ENCODE measurements at regions not wholly inside any gene's neighbourhood (a gene's known extent, or its start where the extent isn't known, plus 50 kb on each side); places are given as distances from the start of the nearest gene placed in this dataset.

- 100% methylated on average over 1 of the region's 1 CpG for WGBS (ENCODE audit: insufficient coverage)
Observed at GRCh38 chr9:24416136-24416535, 129.6 kb downstream of the IZUMO3 start.

GRCh38 chr9:24413651-24414050 lies 132.0 kb downstream of the IZUMO3 start:
- no peak overlapping the region for H3K4me3 ChIP-seq (ENCODE audit: control insufficient read depth in 1 of 7, extremely low read depth in 1 of 7, insufficient read depth in 4 of 7, low read depth in 2 of 7, low read length in 6 of 7)
- CTCF ChIA-PET: interaction anchor here (1.4 to 1.5 kb wide), 2 partner anchors 12 to 15 kb away, joined by 3 read pairs; no protein-coding TSS in a partner anchor
- WGBS (ENCODE audit: insufficient coverage): no CpG with 5 or more reads among the region's 2 CpGs
- POLR2A ChIA-PET: no interaction called here
- no peak overlapping the region for H3K27ac ChIP-seq (ENCODE audit: insufficient read depth in 1 of 2, low read depth in 1 of 2, low read length in 2 of 2, poor library complexity in 1 of 2, severe bottlenecking in 2 of 2)
- H3K27me3 ChIP-seq (replicated peaks in 2 of 5; ENCODE audit: control insufficient read depth in 4 of 5, insufficient read depth in 5 of 5, low read length in 4 of 5): no peaks in the 10 kb centered on the region
- H3K4me1 ChIP-seq (ENCODE audit: control extremely low read depth in 1 of 4, control insufficient read depth in 4 of 4, insufficient read depth in 4 of 4, low read length in 3 of 4): no peaks in the 10 kb centered on the region
- H3K9me3 ChIP-seq (ENCODE audit: control extremely low read depth in 1 of 5, control insufficient read depth in 4 of 5, insufficient read depth in 2 of 5, low read depth in 1 of 5, low read length in 4 of 5): peaks cover 0 to 2% (median 0%) of the 10 kb centered on the region in 5 experiments
- H3K36me3 ChIP-seq (ENCODE audit: control insufficient read depth in 4 of 4, insufficient read depth in 4 of 4, low read length in 3 of 4): no peaks in the 10 kb centered on the region
- DNase-seq: no peak

More at GRCh38 chr9:24416136-24416535, 129.6 kb downstream of the IZUMO3 start:
- H3K4me1 ChIP-seq (ENCODE audit: control extremely low read depth in 1 of 4, control insufficient read depth in 4 of 4, insufficient read depth in 4 of 4, low read length in 3 of 4): no peaks in the 10 kb centered on the region
- H3K36me3 ChIP-seq (ENCODE audit: control insufficient read depth in 4 of 4, insufficient read depth in 4 of 4, low read length in 3 of 4): no peaks in the 10 kb centered on the region
- H3K27ac ChIP-seq (ENCODE audit: insufficient read depth in 1 of 2, low read depth in 1 of 2, low read length in 2 of 2, poor library complexity in 1 of 2, severe bottlenecking in 2 of 2): no peak overlapping the region
- no peaks in the 10 kb centered on the region for H3K27me3 ChIP-seq (replicated peaks in 2 of 5; ENCODE audit: control insufficient read depth in 4 of 5, insufficient read depth in 5 of 5, low read length in 4 of 5)
- no peaks in the 10 kb centered on the region for H3K9me3 ChIP-seq (ENCODE audit: control extremely low read depth in 1 of 5, control insufficient read depth in 4 of 5, insufficient read depth in 2 of 5, low read depth in 1 of 5, low read length in 4 of 5)
- CTCF ChIA-PET: no interaction called here
- POLR2A ChIA-PET: no interaction called here
- no peak overlapping the region for H3K4me3 ChIP-seq (ENCODE audit: control insufficient read depth in 1 of 7, extremely low read depth in 1 of 7, insufficient read depth in 4 of 7, low read depth in 2 of 7, low read length in 6 of 7)
- DNase-seq: no peak

GRCh38 chr9:24398466-24398865 lies 147.2 kb downstream of the IZUMO3 start:
- Histone ChIP-seq H3K36me3 (ENCODE audit: control insufficient read depth in 4 of 4, insufficient read depth in 4 of 4, low read length in 3 of 4) (no peaks in the 10 kb centered on the region), H3K4me1 (ENCODE audit: control extremely low read depth in 1 of 4, control insufficient read depth in 4 of 4, insufficient read depth in 4 of 4, low read length in 3 of 4) (no peaks in the 10 kb centered on the region), H3K9me3 (ENCODE audit: control extremely low read depth in 1 of 5, control insufficient read depth in 4 of 5, insufficient read depth in 2 of 5, low read depth in 1 of 5, low read length in 4 of 5) (peaks cover 0 to 3% (median 0%) of the 10 kb centered on the region in 5 experiments), H3K27ac (ENCODE audit: insufficient read depth in 1 of 2, low read depth in 1 of 2, low read length in 2 of 2, poor library complexity in 1 of 2, severe bottlenecking in 2 of 2) (no peak overlapping the region), H3K4me3 (ENCODE audit: control insufficient read depth in 1 of 7, extremely low read depth in 1 of 7, insufficient read depth in 4 of 7, low read depth in 2 of 7, low read length in 6 of 7) (no peak overlapping the region), H3K27me3 (replicated peaks in 2 of 5; ENCODE audit: control insufficient read depth in 4 of 5, insufficient read depth in 5 of 5, low read length in 4 of 5) (no peaks in the 10 kb centered on the region)
- WGBS (ENCODE audit: insufficient coverage): 88% methylated on average over 2 of the region's 4 CpGs
- DNase-seq: no peak
- POLR2A ChIA-PET: no interaction called here
- CTCF ChIA-PET: interaction anchor here (0.9 kb wide), 1 partner anchor 16 kb away, joined by 3 read pairs; no protein-coding TSS in a partner anchor

DNA sequence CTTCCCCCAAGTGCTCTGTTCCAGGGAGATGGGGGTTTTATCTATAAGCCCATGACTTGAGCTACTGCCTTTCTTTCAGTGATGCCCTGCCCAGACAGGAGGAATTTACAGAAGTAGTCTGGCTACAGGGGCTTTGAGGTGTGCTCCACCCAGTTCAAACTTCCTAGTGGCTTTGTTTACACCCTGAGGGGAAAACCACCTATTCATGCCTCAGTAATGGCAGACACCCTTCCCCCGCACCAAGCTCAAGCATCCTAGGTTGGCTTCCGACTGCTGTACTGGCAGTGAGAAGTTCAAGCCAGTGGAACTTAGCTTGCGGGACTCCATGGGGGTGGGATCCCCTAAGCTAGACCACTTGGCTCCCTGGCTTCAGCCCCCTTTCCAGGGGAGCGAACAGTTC lies 154.6 kb downstream of the IZUMO3 start:
- no peak overlapping the region for H3K4me3 ChIP-seq (ENCODE audit: control insufficient read depth in 1 of 7, extremely low read depth in 1 of 7, insufficient read depth in 4 of 7, low read depth in 2 of 7, low read length in 6 of 7)
- DNase-seq: no peak
- peaks cover 0 to 3% (median 0%) of the 10 kb centered on the region in 5 experiments for H3K9me3 ChIP-seq (ENCODE audit: control extremely low read depth in 1 of 5, control insufficient read depth in 4 of 5, insufficient read depth in 2 of 5, low read depth in 1 of 5, low read length in 4 of 5)
- POLR2A ChIA-PET: no interaction called here
- 95% methylated on average over 3 of the region's 4 CpGs for WGBS (ENCODE audit: insufficient coverage)
- CTCF ChIA-PET: no interaction called here
- H3K27me3 ChIP-seq (replicated peaks in 2 of 5; ENCODE audit: control insufficient read depth in 4 of 5, insufficient read depth in 5 of 5, low read length in 4 of 5): no peaks in the 10 kb centered on the region
- no peaks in the 10 kb centered on the region for H3K36me3 ChIP-seq (ENCODE audit: control insufficient read depth in 4 of 4, insufficient read depth in 4 of 4, low read length in 3 of 4)
- H3K4me1 ChIP-seq (ENCODE audit: control extremely low read depth in 1 of 4, control insufficient read depth in 4 of 4, insufficient read depth in 4 of 4, low read length in 3 of 4): no peaks in the 10 kb centered on the region
- H3K27ac ChIP-seq (ENCODE audit: insufficient read depth in 1 of 2, low read depth in 1 of 2, low read length in 2 of 2, poor library complexity in 1 of 2, severe bottlenecking in 2 of 2): no peak overlapping the region

DNA sequence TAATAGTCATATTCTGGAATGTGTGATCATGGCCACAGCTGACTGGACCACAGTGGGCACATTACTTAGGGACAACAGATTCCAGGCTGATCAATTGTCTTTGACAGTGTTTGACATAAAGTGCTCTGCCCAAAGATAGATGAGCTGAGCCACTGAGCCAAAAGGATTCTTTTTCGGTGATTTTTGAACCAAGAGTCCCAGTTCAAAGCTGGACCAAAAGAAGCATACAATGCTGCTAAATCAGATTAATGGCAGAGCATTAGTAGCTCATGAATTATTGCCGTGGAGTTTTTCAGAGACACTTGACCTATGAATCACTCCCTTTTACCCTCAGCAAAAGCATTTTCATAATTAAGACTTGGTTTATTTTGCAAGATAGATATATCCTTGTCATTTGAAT lies 160.6 kb downstream of the IZUMO3 start:
- no peaks in the 10 kb centered on the region for H3K36me3 ChIP-seq (ENCODE audit: control insufficient read depth in 4 of 4, insufficient read depth in 4 of 4, low read length in 3 of 4)
- CTCF ChIA-PET: no interaction called here
- DNase-seq: no peak
- no peak overlapping the region for H3K4me3 ChIP-seq (ENCODE audit: control insufficient read depth in 1 of 7, extremely low read depth in 1 of 7, insufficient read depth in 4 of 7, low read depth in 2 of 7, low read length in 6 of 7)
- H3K27me3 ChIP-seq (replicated peaks in 2 of 5; ENCODE audit: control insufficient read depth in 4 of 5, insufficient read depth in 5 of 5, low read length in 4 of 5): no peaks in the 10 kb centered on the region
- WGBS (ENCODE audit: insufficient coverage): 100% methylated on average over 1 of the region's 2 CpGs
- no peaks in the 10 kb centered on the region for H3K9me3 ChIP-seq (ENCODE audit: control extremely low read depth in 1 of 5, control insufficient read depth in 4 of 5, insufficient read depth in 2 of 5, low read depth in 1 of 5, low read length in 4 of 5)
- POLR2A ChIA-PET: no interaction called here
- no peaks in the 10 kb centered on the region for H3K4me1 ChIP-seq (ENCODE audit: control extremely low read depth in 1 of 4, control insufficient read depth in 4 of 4, insufficient read depth in 4 of 4, low read length in 3 of 4)
- H3K27ac ChIP-seq (ENCODE audit: insufficient read depth in 1 of 2, low read depth in 1 of 2, low read length in 2 of 2, poor library complexity in 1 of 2, severe bottlenecking in 2 of 2): no peak overlapping the region

GRCh38 chr9:24382566-24382965 lies 163.1 kb downstream of the IZUMO3 start:
- no peaks in the 10 kb centered on the region for H3K9me3 ChIP-seq (ENCODE audit: control extremely low read depth in 1 of 5, control insufficient read depth in 4 of 5, insufficient read depth in 2 of 5, low read depth in 1 of 5, low read length in 4 of 5)
- no peaks in the 10 kb centered on the region for H3K36me3 ChIP-seq (ENCODE audit: control insufficient read depth in 4 of 4, insufficient read depth in 4 of 4, low read length in 3 of 4)
- 100% methylated on average over 1 of the region's 3 CpGs for WGBS (ENCODE audit: insufficient coverage)
- H3K27me3 ChIP-seq (replicated peaks in 2 of 5; ENCODE audit: control insufficient read depth in 4 of 5, insufficient read depth in 5 of 5, low read length in 4 of 5): no peaks in the 10 kb centered on the region
- DNase-seq: no peak
- POLR2A ChIA-PET: no interaction called here
- H3K27ac ChIP-seq (ENCODE audit: insufficient read depth in 1 of 2, low read depth in 1 of 2, low read length in 2 of 2, poor library complexity in 1 of 2, severe bottlenecking in 2 of 2): no peak overlapping the region
- no peak overlapping the region for H3K4me3 ChIP-seq (ENCODE audit: control insufficient read depth in 1 of 7, extremely low read depth in 1 of 7, insufficient read depth in 4 of 7, low read depth in 2 of 7, low read length in 6 of 7)
- CTCF ChIA-PET: no interaction called here
- no peaks in the 10 kb centered on the region for H3K4me1 ChIP-seq (ENCODE audit: control extremely low read depth in 1 of 4, control insufficient read depth in 4 of 4, insufficient read depth in 4 of 4, low read length in 3 of 4)

GRCh38 chr9:24381205-24381604 lies 164.5 kb downstream of the IZUMO3 start:
- peaks cover 0 to 5% (median 2%) of the 10 kb centered on the region in 5 experiments for H3K9me3 ChIP-seq (ENCODE audit: control extremely low read depth in 1 of 5, control insufficient read depth in 4 of 5, insufficient read depth in 2 of 5, low read depth in 1 of 5, low read length in 4 of 5)
- 100% methylated on average over 1 of the region's 1 CpG for WGBS (ENCODE audit: insufficient coverage)
- no peaks in the 10 kb centered on the region for H3K27me3 ChIP-seq (replicated peaks in 2 of 5; ENCODE audit: control insufficient read depth in 4 of 5, insufficient read depth in 5 of 5, low read length in 4 of 5)
- ChIA-PET POLR2A (no interaction called here), CTCF (no interaction called here)
- H3K4me1 ChIP-seq (ENCODE audit: control extremely low read depth in 1 of 4, control insufficient read depth in 4 of 4, insufficient read depth in 4 of 4, low read length in 3 of 4): no peaks in the 10 kb centered on the region
- H3K36me3 ChIP-seq (ENCODE audit: control insufficient read depth in 4 of 4, insufficient read depth in 4 of 4, low read length in 3 of 4): no peaks in the 10 kb centered on the region
- no peak for DNase-seq
- H3K4me3 ChIP-seq (ENCODE audit: control insufficient read depth in 1 of 7, extremely low read depth in 1 of 7, insufficient read depth in 4 of 7, low read depth in 2 of 7, low read length in 6 of 7): no peak overlapping the region
- H3K27ac ChIP-seq (ENCODE audit: insufficient read depth in 1 of 2, low read depth in 1 of 2, low read length in 2 of 2, poor library complexity in 1 of 2, severe bottlenecking in 2 of 2): no peak overlapping the region

Measured in common myeloid progenitor, CD34-positive (primary cell).